MM.1S (cell line): ENCODE measurements at regions not wholly inside any gene's neighbourhood (a gene's known extent, or its start where the extent isn't known, plus 50 kb on each side); places are given as distances from the start of the nearest gene placed in this dataset.

Source experiments
- DNase-seq: peaks from one replicate; pipeline ENCODE4 v3.0.0-alpha.2; 2015
- H2AFZ ChIP-seq: fragments of 300-600 bp; sonication (generic); 2 replicates; pipeline ENCODE4 v1.6.0; 2016; ENCODE audit warnings: antibody characterized with exemption, low read length
- H3F3A ChIP-seq: fragments of 300-600 bp; sonication (generic); 2 replicates; pipeline ENCODE4 v1.6.1; 2016; ENCODE audit warnings: mild to moderate bottlenecking, antibody characterized with exemption, low read length, moderate library complexity, mixed read lengths; ENCODE audit not compliant: insufficient read depth
- H3K27ac ChIP-seq: fragments of 300-600 bp; sonication (generic); 2 replicates; pipeline ENCODE4 v1.5.1; 2016; ENCODE audit warnings: mild to moderate bottlenecking, low read length
- H3K27me3 ChIP-seq: fragments of 300-600 bp; sonication (generic); replicated peaks from 2 replicates; pipeline ENCODE4 v1.6.0; 2016; ENCODE audit warnings: low read length; ENCODE audit not compliant: insufficient read depth
- H3K36me3 ChIP-seq: fragments of 300-600 bp; sonication (generic); replicated peaks from 2 replicates; pipeline ENCODE4 v1.6.1; 2016; ENCODE audit warnings: mild to moderate bottlenecking, low read length, mixed read lengths; ENCODE audit not compliant: insufficient read depth
- H3K4me1 ChIP-seq: fragments of 300-600 bp; sonication (generic); 2 replicates; pipeline ENCODE4 v1.6.1; 2016; ENCODE audit warnings: low read length, mixed read lengths
- H3K4me2 ChIP-seq: fragments of 300-600 bp; sonication (generic); 2 replicates; pipeline ENCODE4 v1.6.0; 2016; ENCODE audit warnings: low read depth, low read length
- H3K4me3 ChIP-seq: fragments of 300-600 bp; sonication (generic); 2 replicates; pipeline ENCODE4 v1.5.1; 2016; ENCODE audit warnings: low read length, mixed read lengths
- H3K79me2 ChIP-seq: fragments of 300-600 bp; sonication (generic); 2 replicates; pipeline ENCODE4 v1.6.1; 2016; ENCODE audit warnings: mixed run types, low read length, mixed read lengths
- H3K9ac ChIP-seq: fragments of 300-600 bp; sonication (generic); 2 replicates; pipeline ENCODE4 v1.6.1; 2016; ENCODE audit warnings: low read length, mixed read lengths
- H3K9me2 ChIP-seq: fragments of 300-600 bp; sonication (generic); replicated peaks from 2 replicates; pipeline ENCODE4 v1.6.1; 2016; ENCODE audit warnings: mild to moderate bottlenecking, low read length, mixed read lengths; ENCODE audit not compliant: insufficient read depth
- H3K9me3 ChIP-seq: fragments of 300-600 bp; sonication (generic); replicated peaks from 2 replicates; pipeline ENCODE4 v1.6.1; 2016; ENCODE audit warnings: mild to moderate bottlenecking, low read length, mixed read lengths; ENCODE audit not compliant: insufficient read depth
- H4K20me1 ChIP-seq: fragments of 300-600 bp; sonication (generic); 2 replicates; pipeline ENCODE4 v1.6.1; 2016; ENCODE audit warnings: mild to moderate bottlenecking, low read length, moderate library complexity, mixed read lengths; ENCODE audit not compliant: insufficient read depth
- EZH2 ChIP-seq: fragments of 300-600 bp; sonication (generic); optimal IDR thresholded peaks from 2 replicates; pipeline ENCODE3; 2017; ENCODE audit warnings: low read depth, mild to moderate bottlenecking, antibody characterized with exemption, low read length, mixed read lengths
- EZH2phosphoT487 ChIP-seq: fragments of 300-600 bp; sonication (generic); IDR thresholded peaks from 2 replicates; pipeline ENCODE4 v1.6.1; 2018; ENCODE audit warnings: antibody characterized with exemption, low read length
- TF ChIP-seq, protein P1 (sequence below): fragments of 300-600 bp; sonication (generic); IDR thresholded peaks from 2 replicates; pipeline ENCODE4 v1.5.1; 2016; ENCODE audit warnings: antibody characterized with exemption, low read length, mixed read lengths

DNA sequence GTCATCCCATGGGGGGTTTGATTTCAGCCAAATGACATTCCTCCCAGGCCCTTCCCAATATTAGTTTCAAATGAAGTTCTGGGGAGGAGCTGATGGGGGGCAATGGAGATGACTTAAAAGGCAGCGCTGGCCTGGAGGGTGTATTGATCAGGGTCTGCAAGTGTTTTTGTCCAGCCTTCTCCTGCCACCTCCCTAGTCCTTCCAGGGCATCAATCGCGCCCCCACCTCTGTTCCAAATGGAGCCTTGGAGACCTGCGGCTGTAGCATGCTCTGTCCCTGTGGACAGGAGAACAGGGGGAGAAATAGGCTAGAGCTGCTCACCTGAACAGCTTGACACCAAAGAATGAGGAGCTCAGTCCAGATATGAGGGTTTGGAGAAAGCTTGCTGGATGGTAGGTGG is 386.8 kb upstream of the PODXL start:
- Histone ChIP-seq H3K9ac (no peak overlapping the region), H2AFZ (no peak overlapping the region), H3K79me2 (no peaks in the 10 kb centered on the region), H3K27ac (no peak overlapping the region), H3K4me3 (no peak overlapping the region), H3F3A (no peaks in the 10 kb centered on the region), H3K9me2 (no peaks in the 10 kb centered on the region), H3K4me1 (no peaks in the 10 kb centered on the region), H4K20me1 (no peaks in the 10 kb centered on the region), H3K27me3 (peaks cover 9% of the 10 kb centered on the region; the same call in 1 of the 2 replicates), H3K9me3 (no peaks in the 10 kb centered on the region), H3K36me3 (no peaks in the 10 kb centered on the region), H3K4me2 (no peak overlapping the region)
- no peak for TF ChIP-seq EZH2phosphoT487
- TF ChIP-seq EZH2: no peak
- TF ChIP-seq, protein P1, sequence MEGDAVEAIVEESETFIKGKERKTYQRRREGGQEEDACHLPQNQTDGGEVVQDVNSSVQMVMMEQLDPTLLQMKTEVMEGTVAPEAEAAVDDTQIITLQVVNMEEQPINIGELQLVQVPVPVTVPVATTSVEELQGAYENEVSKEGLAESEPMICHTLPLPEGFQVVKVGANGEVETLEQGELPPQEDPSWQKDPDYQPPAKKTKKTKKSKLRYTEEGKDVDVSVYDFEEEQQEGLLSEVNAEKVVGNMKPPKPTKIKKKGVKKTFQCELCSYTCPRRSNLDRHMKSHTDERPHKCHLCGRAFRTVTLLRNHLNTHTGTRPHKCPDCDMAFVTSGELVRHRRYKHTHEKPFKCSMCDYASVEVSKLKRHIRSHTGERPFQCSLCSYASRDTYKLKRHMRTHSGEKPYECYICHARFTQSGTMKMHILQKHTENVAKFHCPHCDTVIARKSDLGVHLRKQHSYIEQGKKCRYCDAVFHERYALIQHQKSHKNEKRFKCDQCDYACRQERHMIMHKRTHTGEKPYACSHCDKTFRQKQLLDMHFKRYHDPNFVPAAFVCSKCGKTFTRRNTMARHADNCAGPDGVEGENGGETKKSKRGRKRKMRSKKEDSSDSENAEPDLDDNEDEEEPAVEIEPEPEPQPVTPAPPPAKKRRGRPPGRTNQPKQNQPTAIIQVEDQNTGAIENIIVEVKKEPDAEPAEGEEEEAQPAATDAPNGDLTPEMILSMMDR: no peak
- no peak for DNase-seq

DNA sequence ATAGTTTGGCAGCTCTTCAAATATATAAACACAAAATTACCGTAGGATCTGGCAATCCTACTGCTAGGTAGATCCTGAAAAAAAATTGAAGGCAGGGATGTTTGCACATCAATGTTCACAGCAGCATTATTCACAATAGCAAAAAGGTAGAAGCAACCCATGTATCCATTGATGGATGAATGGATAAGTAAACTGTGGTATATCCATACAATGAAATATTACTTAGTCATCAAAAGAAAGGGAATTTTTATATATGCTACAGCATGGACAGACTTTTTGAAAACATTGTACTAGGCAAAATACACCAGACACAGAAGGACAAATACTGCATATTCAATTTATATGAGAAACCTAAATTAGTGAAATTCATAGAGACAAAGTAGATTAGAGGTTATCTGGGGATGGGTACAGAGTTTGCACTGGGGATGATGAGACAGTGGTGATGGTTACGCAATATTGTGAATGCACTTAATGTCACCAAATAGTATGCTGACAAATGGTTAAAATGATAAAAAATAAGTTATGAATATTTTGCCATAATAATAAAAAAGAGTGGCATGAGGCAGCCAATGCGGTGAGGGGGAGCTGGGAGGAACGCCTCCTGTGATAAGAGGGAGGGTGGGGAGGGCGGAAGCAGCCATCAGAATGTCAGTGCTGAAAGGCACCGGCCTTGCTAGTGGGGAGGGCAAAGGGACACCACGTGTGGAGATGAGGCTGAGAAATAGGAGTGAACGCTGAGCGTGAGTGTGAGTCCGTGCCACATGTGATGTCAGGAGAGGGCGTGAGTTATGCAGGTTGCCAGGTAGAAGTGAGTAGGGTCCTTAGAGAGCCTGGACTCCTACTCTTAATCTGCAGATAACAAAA is 386.1 kb upstream of the PODXL start:
- TF ChIP-seq, protein P1: no peak
- no peaks in the 10 kb centered on the region for H4K20me1 ChIP-seq
- no peaks in the 10 kb centered on the region for H3K36me3 ChIP-seq
- no peak for DNase-seq
- no peak overlapping the region for H3K4me2 ChIP-seq
- no peaks in the 10 kb centered on the region for H3K4me1 ChIP-seq
- H3F3A ChIP-seq: no peaks in the 10 kb centered on the region
- H3K9me2 ChIP-seq: no peaks in the 10 kb centered on the region
- H3K9ac ChIP-seq: no peak overlapping the region
- no peak overlapping the region for H3K4me3 ChIP-seq
- H3K79me2 ChIP-seq: no peaks in the 10 kb centered on the region
- H3K27me3 ChIP-seq: peaks cover 9% of the 10 kb centered on the region; the same call in 1 of the 2 replicates
- no peaks in the 10 kb centered on the region for H3K9me3 ChIP-seq
- no peak overlapping the region for H3K27ac ChIP-seq
- no peak overlapping the region for H2AFZ ChIP-seq

DNA sequence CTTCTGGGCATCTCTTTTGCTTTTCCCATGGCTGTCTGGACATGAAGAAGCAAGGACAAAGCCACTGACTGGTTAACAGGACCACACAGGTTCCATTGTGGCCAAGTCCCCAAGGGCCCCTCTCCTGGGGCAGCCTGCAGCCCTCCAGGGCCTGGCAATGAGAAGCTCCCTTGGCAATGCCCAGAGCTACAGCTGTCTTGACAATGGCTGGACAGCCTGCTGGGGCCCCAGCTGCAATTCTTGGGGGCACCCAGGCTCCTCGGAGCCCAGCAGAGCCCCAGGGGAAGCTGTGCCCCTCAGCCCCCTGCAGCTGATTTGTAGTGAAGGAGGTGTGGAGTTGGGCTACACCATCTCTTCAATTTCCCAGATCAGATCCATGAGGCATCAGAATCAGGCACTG is 384.9 kb upstream of the PODXL start:
- Histone ChIP-seq H4K20me1 (no peaks in the 10 kb centered on the region), H2AFZ (no peak overlapping the region), H3K36me3 (no peaks in the 10 kb centered on the region), H3K4me3 (no peak overlapping the region), H3K27me3 (peaks cover 9% of the 10 kb centered on the region; the same call in 1 of the 2 replicates), H3K4me1 (no peaks in the 10 kb centered on the region), H3F3A (no peaks in the 10 kb centered on the region), H3K27ac (no peak overlapping the region), H3K9me2 (no peaks in the 10 kb centered on the region), H3K4me2 (no peak overlapping the region), H3K9ac (no peak overlapping the region), H3K9me3 (no peaks in the 10 kb centered on the region), H3K79me2 (no peaks in the 10 kb centered on the region)
- DNase-seq: no peak
- TF ChIP-seq, protein P1: no peak
- TF ChIP-seq EZH2phosphoT487 (no peak), EZH2 (no peak)
